Keratinocyte (primary cell): ENCODE measurements at regions not wholly inside any gene's neighbourhood (a gene's known extent, or its start where the extent isn't known, plus 50 kb on each side); places are given as distances from the start of the nearest gene placed in this dataset.

Source experiments
- DNase-seq: peaks from one replicate; pipeline ENCODE4 v3.0.0-alpha.2; 2011; ENCODE audit warnings: low read depth, missing footprints, low spot score
- FAIRE-seq: peaks from 2 replicates; lab custom pipeline; 2011; peaks lifted over from hg19 to GRCh38; lab: Jason Lieb, UNC
- H2AFZ ChIP-seq: 2 replicates; pipeline ENCODE4 v1.6.0; 2012; ENCODE audit warnings: low read length, control low read depth, inconsistent platforms; ENCODE audit not compliant: control insufficient read depth
- H3K27ac ChIP-seq: 2 replicates; pipeline ENCODE4 v1.5.1; 2011; ENCODE audit warnings: low read length; ENCODE audit not compliant: control insufficient read depth, insufficient read depth
- H3K27me3 ChIP-seq: 3 replicates; pipeline ENCODE4 v1.6.0; 2011; ENCODE audit warnings: low read length; ENCODE audit not compliant: control insufficient read depth, insufficient read depth; ENCODE audit errors: extremely low read depth
- H3K36me3 ChIP-seq, 2 experiments: 2 replicates in 1 of 2; 3 replicates in 1 of 2; pipeline ENCODE4 v1.5.1; 2011; ENCODE audit warnings: low read length in 2 of 2, mild to moderate bottlenecking in 1 of 2; ENCODE audit not compliant: control insufficient read depth in 2 of 2, insufficient read depth in 2 of 2; ENCODE audit errors: extremely low read depth in 1 of 2
- H3K4me1 ChIP-seq: 3 replicates; pipeline ENCODE4 v1.5.1; 2011; ENCODE audit warnings: low read length; ENCODE audit not compliant: control insufficient read depth, insufficient read depth; ENCODE audit errors: extremely low read depth
- H3K4me2 ChIP-seq: 3 replicates; pipeline ENCODE4 v1.6.0; 2011; ENCODE audit warnings: low read depth, low read length; ENCODE audit not compliant: control insufficient read depth, insufficient read depth; ENCODE audit errors: extremely low read depth
- H3K4me3 ChIP-seq, 3 experiments: fragments of 200-600 bp in 1 of 3; sonication (generic) in 1 of 3; 2 replicates in 2 of 3; 3 replicates in 1 of 3; pipeline ENCODE4 v1.5.1; 2011 to 2016; ENCODE audit warnings: low read length in 3 of 3, mild to moderate bottlenecking in 3 of 3, control low read depth in 2 of 3, inconsistent platforms in 1 of 3, low read depth in 1 of 3, mixed read lengths in 1 of 3, mixed run types in 1 of 3, moderate library complexity in 1 of 3; ENCODE audit not compliant: control insufficient read depth in 2 of 3, insufficient read depth in 2 of 3; ENCODE audit errors: extremely low read depth in 1 of 3
- H3K79me2 ChIP-seq: 2 replicates; pipeline ENCODE4 v1.6.0; 2012; ENCODE audit warnings: low read length; ENCODE audit not compliant: control insufficient read depth, insufficient read depth
- H3K9ac ChIP-seq: 3 replicates; pipeline ENCODE4 v1.6.0; 2011; ENCODE audit warnings: low read length; ENCODE audit not compliant: control insufficient read depth, insufficient read depth; ENCODE audit errors: extremely low read depth
- H3K9me1 ChIP-seq: 3 replicates; pipeline ENCODE4 v1.6.0; 2011; ENCODE audit warnings: low read length; ENCODE audit not compliant: control insufficient read depth, insufficient read depth; ENCODE audit errors: extremely low read depth
- H3K9me3 ChIP-seq: 2 replicates; pipeline ENCODE4 v1.5.1; 2012; ENCODE audit warnings: low read depth, low read length; ENCODE audit not compliant: control insufficient read depth
- H4K20me1 ChIP-seq: 3 replicates; pipeline ENCODE4 v1.6.0; 2011; ENCODE audit warnings: low read length; ENCODE audit not compliant: control insufficient read depth, insufficient read depth; ENCODE audit errors: extremely low read depth
- CTCF ChIP-seq, 3 experiments: IDR thresholded peaks in 1 of 3; conservative IDR thresholded peaks in 1 of 3; optimal IDR thresholded peaks in 1 of 3; 2 replicates in 2 of 3; 3 replicates in 1 of 3; pipeline versions ENCODE3 to v1.5.1; 2011; ENCODE audit warnings: low read length in 3 of 3, mild to moderate bottlenecking in 3 of 3, moderate library complexity in 2 of 3, control low read depth in 1 of 3, inconsistent platforms in 1 of 3; ENCODE audit not compliant: insufficient read depth in 2 of 3; ENCODE audit errors: extremely low read depth in 1 of 3
- EZH2 ChIP-seq: IDR thresholded peaks from one replicate; pipeline ENCODE4 v1.6.1; 2012; ENCODE audit warnings: inconsistent platforms, mild to moderate bottlenecking, low read length, moderate library complexity
- dilution Hi-C: fragments of 300-500 bp; cut with MboI; formaldehyde crosslinking; loops from one replicate; pipeline ENCODE4 v1.7.0; 2020; ENCODE audit warnings: low sequenced_read_pairs; ENCODE audit not compliant: extremely low pct_ligation_motif_present

DNA sequence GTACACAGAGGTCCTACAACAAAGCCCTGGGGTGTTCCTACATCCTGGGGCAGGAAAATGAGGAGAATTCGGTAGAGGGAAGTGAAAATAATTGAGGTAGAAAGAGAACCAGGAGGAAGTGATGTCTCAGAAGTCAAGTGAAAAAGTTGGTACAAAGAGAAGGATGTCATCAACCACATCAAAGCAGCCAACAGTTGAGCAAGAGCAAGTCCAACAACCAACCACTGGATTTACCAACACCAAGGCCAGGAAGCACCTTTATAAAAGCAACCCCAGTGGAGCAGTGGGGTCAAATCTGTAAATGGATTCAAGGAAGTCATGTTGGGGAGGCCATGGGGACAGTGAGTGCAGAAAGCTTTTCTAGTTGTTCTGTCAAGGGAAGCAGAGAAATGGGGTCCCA lies 360.4 kb downstream of the ZNF516 start:
- FAIRE-seq = no peak
- H3K36me3 ChIP-seq = no peaks in the 10 kb centered on the region
- no peak overlapping the region for H3K9ac ChIP-seq
- no peak overlapping the region for H2AFZ ChIP-seq
- no peaks in the 10 kb centered on the region for H3K9me3 ChIP-seq
- no peaks in the 10 kb centered on the region for H4K20me1 ChIP-seq
- no peaks in the 10 kb centered on the region for H3K79me2 ChIP-seq
- TF ChIP-seq EZH2 (no peak), CTCF (optimal IDR thresholded peaks at IDR 0.05 in 1 of 3, IDR thresholded peaks at IDR 0.05 in 1 of 3, conservative IDR thresholded peaks at IDR 0.05 in 1 of 3; ENCODE audit: extremely low read depth in 1 of 3, insufficient read depth in 2 of 3, low read length in 3 of 3) (no peak)
- H3K27me3 ChIP-seq = no peaks in the 10 kb centered on the region
- dilution Hi-C loops = no loop called here
- no peaks in the 10 kb centered on the region for H3K9me1 ChIP-seq
- peaks cover 4% of the 10 kb centered on the region for H3K4me1 ChIP-seq
- DNase-seq = no peak
- no peak overlapping the region for H3K4me3 ChIP-seq
- no peak overlapping the region for H3K4me2 ChIP-seq
- H3K27ac ChIP-seq = no peak overlapping the region

GRCh38 chr18:76133873-76134272 lies 361.2 kb downstream of the ZNF516 start:
- no peaks in the 10 kb centered on the region for H3K36me3 ChIP-seq
- H3K4me2 ChIP-seq = no peak overlapping the region
- FAIRE-seq = no peak
- H3K27ac ChIP-seq = no peak overlapping the region
- dilution Hi-C loops = no loop called here
- no peak overlapping the region for H3K4me3 ChIP-seq
- H3K79me2 ChIP-seq = no peaks in the 10 kb centered on the region
- no peak for DNase-seq
- H3K9ac ChIP-seq = no peak overlapping the region
- H2AFZ ChIP-seq = no peak overlapping the region
- no peak for TF ChIP-seq EZH2
- no peak for TF ChIP-seq CTCF (optimal IDR thresholded peaks at IDR 0.05 in 1 of 3, IDR thresholded peaks at IDR 0.05 in 1 of 3, conservative IDR thresholded peaks at IDR 0.05 in 1 of 3; ENCODE audit: extremely low read depth in 1 of 3, insufficient read depth in 2 of 3, low read length in 3 of 3)
- H4K20me1 ChIP-seq = no peaks in the 10 kb centered on the region
- H3K9me1 ChIP-seq = no peaks in the 10 kb centered on the region
- H3K27me3 ChIP-seq = no peaks in the 10 kb centered on the region
- H3K4me1 ChIP-seq = peaks cover 4% of the 10 kb centered on the region
- no peaks in the 10 kb centered on the region for H3K9me3 ChIP-seq
